HG03097 (cell line): ENCODE measurements at regions not wholly inside any gene's neighbourhood (a gene's known extent, or its start where the extent isn't known, plus 50 kb on each side); places are given as distances from the start of the nearest gene placed in this dataset.

Source experiments
- ATAC-seq: cut with Tn5 transposase; IDR thresholded peaks from one replicate; pipeline ENCODE4 v1.9.1; 2021; ENCODE audit not compliant: unreplicated experiment, low FRiP score

DNA sequence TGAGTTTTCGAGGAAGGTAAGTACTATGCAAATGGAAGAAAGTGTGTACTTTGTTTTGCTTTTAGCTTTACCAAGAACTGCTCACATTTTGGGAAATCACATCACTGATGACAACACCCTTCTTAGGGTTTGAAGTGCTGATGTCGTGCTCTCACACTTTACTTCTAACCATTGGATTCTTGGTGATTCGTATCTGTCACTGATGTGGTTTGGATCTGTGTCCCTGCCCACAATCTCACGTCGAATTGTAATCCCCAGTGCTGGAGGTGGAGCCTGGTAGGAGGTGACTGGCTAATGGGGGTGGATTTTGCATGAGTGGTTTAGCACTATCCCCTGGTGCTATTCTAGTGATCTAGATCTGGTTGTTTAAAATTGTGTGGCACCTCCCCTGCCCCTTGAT, 75.4 kb upstream of the RGMA start:
- ATAC-seq = no peak

DNA sequence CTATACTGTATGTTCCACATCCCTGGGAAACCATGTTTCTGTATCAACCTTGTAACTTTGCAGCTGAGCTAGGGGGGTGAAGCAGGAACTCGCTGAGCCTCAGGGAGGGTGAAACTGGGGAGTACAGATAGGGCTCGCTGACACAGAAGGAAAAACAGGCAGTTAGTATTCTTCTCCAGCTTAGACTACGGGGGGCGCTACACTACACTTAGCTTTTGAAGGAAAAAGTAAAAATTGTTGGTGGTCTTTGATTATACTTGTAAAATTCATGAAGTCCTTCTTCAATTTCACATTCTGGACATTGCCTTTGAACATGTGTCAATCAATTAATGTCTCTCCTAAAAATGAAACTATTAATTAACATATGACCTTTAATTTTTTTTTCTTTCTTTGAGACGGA, 73.5 kb upstream of the RGMA start:
- no peak for ATAC-seq

DNA sequence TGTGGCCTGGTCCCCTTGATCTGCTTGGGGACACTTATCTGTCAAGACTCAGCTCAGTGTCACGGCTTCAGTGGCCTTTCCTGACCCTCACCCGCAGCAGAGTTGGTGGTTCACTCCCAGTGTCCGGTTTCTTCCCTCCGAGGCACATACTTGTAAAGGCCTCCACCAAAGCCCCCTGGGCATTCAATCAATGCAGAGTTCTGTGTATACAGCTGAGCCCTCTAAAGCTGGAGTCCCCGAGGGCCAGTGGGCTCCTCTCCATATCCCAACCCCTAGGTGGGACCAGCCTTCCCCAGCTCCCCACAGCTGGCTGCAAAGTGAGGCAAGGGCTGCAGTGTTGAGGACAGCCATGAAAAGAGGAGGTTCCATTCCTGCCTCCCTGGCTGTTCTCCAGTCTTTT, 70.9 kb upstream of the RGMA start:
- no peak for ATAC-seq

DNA sequence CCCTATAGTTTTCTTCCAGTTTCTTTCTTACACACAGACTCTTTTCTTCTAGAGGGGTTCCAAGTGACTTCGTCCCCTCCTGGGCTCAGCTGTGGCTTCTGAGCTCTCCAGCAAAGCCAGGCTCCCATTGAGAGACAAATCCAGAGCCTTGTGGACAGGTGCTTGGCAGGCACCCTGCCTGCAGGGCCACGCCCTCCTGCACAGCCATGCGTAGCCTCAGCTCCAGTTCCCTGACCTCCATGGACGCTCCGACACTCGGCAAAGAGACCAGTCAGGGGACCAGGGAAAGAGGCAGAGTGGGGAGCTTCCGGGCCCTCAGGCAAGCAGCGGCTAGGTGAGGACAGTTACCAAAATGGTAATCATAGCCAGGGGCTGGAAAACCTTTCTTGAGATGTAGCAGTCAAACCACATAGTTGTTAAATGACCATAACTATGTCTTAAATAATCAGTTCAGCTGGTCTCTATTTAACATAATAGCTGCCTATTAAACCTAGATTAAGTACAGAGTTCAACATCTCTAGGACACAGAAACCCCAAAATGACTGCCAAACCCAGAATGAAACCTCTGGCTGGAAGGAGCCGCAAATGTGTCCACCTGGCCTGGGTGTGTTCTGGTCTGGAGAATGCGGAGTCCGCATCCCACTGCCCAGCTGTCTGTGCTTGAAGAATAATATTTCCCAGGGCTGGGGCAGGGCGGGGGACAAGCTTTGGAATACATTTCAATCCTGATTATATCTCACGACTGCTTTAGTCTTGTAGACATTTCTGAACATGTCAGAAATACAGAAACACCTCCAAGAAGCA, 69.3 kb upstream of the RGMA start:
- ATAC-seq = no peak

DNA sequence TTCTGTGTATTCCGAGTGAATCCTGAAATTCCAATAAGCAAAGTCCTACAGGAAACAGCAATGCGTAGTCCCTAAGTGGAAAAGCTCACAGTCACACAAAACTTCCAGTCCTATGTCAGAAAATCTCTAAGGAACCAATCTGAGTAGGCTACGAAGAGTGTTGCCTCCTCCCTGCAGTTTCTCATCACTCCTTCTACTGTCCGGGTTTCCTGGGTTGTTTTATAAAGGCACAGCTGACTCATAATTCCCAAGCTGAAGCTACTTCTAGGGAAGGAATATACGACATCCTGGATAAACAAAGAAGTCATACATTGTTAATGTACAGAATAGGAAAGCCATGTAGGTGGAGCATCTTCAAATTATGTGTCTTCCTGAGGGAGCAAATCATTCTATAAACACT, 65.7 kb upstream of the RGMA start:
- ATAC-seq = no peak

DNA sequence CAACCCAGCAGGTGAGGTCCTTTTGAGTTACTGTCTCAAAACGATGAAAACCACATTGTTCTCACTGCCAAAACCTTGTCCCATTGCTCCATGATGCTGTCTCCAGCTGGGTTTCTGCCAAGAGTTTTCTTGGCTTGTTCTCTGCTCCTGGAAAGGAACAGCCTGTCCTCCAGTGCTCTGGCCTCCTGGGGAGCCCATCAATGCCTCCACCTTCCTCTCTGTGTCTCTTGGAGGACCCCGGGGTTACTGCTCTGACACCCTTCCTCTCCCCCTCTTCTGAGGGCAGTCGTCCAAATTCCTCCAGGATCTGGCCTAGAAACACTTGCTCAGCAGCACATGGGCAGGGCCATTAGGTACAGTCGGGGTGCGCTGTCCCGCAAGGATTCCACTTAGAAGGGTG, 63.9 kb upstream of the RGMA start:
- no peak for ATAC-seq

DNA sequence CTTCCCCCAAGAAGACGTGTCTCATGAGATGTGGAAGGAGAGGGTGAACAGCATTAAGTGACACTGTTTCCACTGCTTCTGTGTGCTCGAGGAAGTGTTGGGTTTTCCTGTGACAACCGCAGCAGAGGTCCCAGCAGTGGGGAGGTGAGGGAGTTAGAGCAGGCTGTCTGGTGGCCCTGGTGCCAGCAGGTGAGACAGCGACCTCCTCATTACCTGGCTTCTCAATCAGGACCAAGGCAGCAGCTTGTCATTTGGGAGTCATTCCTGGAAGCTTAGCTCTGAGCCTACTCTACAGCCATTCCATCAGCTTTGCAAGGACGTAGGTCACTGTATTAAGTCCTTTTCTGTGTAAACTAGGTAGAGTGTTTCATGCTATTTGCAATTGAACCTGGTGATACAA, 63.3 kb upstream of the RGMA start:
- ATAC-seq = no peak

DNA sequence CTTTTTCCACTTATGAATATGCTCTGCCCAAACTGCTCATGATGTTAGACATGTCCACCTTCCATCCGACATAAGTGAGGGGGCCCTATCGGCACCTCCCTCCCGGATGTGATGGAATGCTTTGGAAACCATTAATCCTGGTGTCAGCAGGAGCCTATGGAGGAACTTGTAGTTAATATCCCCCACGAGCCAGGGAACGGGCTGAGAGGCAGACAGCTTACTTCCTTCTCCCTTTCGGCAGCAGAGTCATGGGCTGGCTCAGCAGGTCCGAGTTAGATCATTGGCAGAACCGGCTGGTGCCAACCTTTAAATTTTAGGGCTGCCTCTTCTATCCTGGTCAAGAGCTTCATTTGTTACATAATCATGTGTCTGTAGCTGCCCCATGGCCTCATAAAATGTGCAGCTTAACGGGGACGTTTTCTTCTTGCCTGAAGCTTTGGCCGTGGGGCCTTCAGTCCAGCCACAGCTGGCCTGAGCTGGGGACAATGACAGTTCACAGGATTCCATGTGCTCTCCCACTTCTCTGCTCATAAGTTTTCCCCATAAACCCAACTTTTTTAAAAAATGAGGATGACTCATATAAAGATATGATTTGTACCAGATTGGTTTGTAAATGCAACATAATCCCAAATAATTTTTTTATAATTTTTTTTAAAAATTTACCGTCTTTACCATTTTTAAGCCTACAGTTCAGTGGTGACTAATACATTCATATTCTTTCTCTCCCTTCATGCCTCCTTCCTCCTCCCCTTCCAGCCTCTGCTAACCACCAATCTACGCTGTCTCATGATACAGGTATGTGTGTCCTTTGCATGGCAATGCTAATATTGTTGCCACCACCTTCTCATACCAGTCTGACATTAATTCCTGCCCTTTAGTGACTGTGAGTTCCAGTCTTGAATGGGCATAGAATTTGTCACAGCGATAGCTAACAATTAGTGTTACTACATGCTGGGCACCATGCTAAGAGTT, 62.2 kb upstream of the RGMA start:
- ATAC-seq = no peak

DNA sequence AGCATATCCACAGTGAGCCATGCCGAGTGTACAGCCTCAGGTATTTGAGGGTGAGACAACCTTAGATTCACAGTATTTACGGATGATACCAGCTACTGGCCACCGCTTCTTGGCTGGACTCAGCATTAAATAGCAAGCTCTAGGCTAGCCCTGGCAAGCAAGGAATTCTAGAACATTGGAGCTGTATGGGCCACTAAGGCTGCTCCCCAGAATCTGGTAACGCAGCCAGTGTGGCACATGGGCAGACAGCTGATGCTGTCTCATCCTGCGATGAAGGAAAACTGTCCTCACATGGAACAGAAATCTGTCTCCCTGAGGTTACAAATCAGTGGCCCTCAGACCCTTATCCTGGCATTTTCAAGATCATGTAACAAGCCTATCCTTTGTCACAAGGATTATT, 57.6 kb upstream of the RGMA start:
- ATAC-seq = no peak

DNA sequence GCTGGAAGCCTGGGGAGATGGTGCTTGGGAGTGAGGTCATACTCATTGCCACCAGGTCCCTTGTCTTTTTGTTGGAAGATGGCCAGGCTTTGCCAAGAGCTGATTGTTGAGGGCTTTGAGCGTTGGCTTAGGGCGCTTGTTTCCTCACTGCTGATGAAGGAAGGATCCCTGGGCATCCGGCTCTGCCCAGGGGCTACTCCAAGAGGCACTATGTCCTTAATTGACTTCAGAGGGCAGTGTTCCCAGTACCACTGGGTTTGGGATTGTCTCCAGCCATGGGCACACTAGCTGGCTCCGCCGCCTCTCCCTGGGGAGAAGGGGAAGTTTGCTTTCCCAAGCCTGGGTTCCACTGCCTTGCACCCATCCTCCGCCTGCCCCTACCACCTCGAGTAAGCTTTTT, 57.2 kb upstream of the RGMA start:
- no peak for ATAC-seq

DNA sequence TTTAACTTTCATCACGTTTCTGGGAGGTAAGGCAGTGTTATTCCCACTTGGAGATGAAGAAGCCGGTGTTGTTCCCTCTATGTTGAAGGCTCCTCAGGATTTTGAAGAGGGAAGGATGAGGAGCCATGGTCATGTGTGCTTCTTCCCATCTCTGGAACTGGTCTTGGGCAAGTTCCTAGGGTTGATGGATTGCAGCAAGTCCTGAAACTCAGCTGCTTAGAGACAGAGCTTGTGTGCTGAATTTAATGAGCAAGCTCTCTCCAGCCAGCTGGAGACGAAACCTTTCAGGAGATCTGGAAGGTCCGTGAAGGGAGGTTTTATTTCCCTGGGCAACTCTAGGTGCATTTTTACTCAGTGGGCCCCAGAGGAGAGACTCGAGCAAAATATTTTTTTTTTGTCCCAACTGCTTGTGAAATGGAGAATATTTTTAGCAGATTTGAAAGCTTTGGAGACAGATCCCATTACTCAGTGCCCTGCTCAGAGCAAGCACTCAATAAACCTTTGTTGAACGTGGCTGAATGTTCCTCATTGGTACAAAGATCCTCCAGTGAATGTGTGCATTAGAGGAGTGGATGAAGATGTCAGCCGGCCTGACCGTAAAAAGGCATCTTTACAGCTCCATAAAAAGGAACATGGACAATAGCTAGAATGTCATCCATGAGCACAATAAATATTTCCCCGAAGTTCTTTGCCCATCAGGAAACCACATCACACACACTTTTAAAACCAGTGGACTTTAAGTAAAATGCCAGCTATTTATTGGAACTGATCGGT, 55.6 kb upstream of the RGMA start:
- no peak for ATAC-seq

DNA sequence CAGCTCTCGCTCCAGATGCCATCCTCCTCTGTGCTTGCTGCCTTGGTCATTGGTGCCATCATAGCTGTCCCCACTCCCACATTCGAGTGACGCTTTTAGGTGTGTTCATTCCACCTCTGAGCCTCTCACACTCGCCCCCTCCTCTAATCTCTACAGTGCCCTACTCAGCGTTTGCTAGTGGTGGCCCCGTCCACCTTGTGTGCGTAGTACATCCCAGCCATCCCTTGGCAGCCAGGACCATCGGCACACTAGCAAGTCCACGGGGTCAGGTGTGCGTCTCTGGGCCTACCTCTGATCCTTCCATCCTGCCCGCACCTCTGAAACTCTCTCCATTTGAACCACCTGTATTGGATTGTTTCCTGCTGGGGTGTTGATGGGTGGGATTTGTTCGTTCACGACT, 54.2 kb upstream of the RGMA start:
- ATAC-seq = no peak

DNA sequence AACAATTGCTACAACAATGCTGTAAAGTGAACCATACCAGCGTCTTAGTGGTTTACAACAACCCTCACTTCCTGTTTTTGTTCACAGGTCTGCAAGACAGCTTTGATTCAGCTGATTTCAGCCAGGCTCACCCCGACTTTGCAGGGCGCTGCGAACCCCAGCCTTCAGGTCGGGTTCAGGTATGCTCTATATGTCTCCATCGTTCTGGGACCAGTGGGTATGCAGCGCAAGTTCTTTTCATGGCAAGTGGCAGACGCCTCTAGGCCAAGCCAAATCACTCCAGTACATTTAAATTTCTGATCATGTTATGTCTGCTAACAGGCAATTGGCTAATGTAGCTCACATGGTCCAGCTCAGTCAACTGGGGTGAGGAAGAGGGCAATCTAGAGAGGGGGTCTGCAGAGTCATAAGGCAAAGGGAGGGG, 52.4 kb upstream of the RGMA start:
- ATAC-seq = no peak

DNA sequence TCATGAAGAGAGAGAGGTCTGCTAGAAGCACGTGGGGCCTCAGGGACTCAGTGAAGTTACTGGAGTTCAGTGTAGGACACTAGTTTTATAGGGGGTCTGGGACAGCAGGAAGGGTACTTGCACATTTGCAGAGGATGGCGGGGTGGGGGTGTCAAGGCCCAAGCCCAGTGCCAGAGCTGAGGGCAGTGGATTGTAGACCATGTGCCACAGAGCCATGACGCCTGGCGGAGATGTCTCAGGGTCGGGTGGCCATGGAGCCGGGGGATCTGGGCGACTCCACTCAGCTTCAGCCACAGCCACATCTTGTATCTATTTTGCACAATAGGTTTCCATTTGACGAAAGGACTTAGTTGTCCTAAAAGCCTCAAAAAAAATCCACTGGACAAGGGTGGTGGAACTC, 50.4 kb upstream of the RGMA start:
- no peak for ATAC-seq

DNA sequence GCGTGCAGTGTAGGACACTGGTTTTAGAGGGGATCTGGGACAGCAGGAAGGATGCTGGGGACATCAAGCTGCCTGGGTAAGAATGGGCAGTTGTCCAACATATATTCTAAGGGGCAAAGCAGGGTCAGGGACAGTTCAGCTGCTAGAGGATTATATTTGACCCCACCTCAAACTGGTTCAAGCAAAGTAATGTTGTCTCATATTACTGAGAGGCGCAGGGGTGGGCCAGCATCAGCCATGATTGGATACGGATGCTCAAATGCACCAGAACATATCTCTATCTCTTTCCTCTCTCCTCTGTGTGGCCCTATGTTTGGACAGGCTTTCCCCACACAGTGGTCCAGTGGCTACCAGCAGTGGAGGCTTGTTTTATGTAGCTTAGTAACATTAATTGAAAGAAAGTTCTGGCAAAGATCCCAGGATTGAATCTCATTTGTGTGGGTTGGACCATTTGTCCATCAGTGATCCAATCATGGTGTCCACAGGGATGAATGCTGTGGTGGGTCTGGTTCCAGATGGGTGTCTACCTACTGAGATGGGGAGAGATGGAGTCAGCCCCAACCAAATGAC, 49.8 kb upstream of the RGMA start:
- no peak for ATAC-seq
